HEK293T (cell line): ENCODE measurements at regions not wholly inside any gene's neighbourhood (a gene's known extent, or its start where the extent isn't known, plus 50 kb on each side); places are given as distances from the start of the nearest gene placed in this dataset.

Source experiments
- CTCF ChIA-PET: fragments of 350-600 bp; formaldehyde crosslinking; extraction: SDS; loops from one replicate; lab custom pipeline; 2021; ENCODE audit warnings: antibody characterized with exemption, inconsistent platforms; lab: Yijun Ruan, JAX
- POLR2A ChIA-PET: fragments of 350-600 bp; formaldehyde crosslinking; extraction: SDS; loops from one replicate; lab custom pipeline; 2020; ENCODE audit warnings: antibody characterized with exemption, inconsistent platforms; lab: Yijun Ruan, JAX
- DNase-seq: peaks from one replicate; pipeline ENCODE4 v3.0.0; 2012; ENCODE audit warnings: mixed read lengths; ENCODE audit errors: extremely low spot score
- ARNT ChIP-seq: fragments of 450-650 bp; IDR thresholded peaks from 2 replicates; pipeline ENCODE4 v1.6.1; 2017; ENCODE audit warnings: mild to moderate bottlenecking
- BHLHE40 ChIP-seq: fragments of 450-650 bp; IDR thresholded peaks from 2 replicates; pipeline ENCODE4 v1.6.1; 2016; ENCODE audit warnings: mild to moderate bottlenecking, moderate library complexity, borderline replicate concordance
- CTBP1 ChIP-seq: fragments of 450-650 bp; IDR thresholded peaks from 2 replicates; pipeline ENCODE4 v1.6.1; 2016; ENCODE audit warnings: borderline replicate concordance
- ELF4 ChIP-seq: fragments of 450-650 bp; IDR thresholded peaks from 2 replicates; pipeline ENCODE4 v1.6.1; 2017; ENCODE audit warnings: antibody characterized with exemption
- FOXA1 ChIP-seq: fragments of 450-650 bp; IDR thresholded peaks from 2 replicates; pipeline ENCODE4 v1.6.1; 2016; ENCODE audit warnings: mild to moderate bottlenecking
- FOXK2 ChIP-seq: fragments of 450-650 bp; IDR thresholded peaks from 2 replicates; pipeline ENCODE4 v1.6.1; 2016; ENCODE audit warnings: mild to moderate bottlenecking
- FOXM1 ChIP-seq: fragments of 450-650 bp; IDR thresholded peaks from 2 replicates; pipeline ENCODE4 v1.6.1; 2017; ENCODE audit warnings: mild to moderate bottlenecking, borderline replicate concordance
- HDGF ChIP-seq: fragments of 450-650 bp; IDR thresholded peaks from 2 replicates; pipeline ENCODE4 v1.6.1; 2017; ENCODE audit warnings: antibody characterized with exemption, borderline replicate concordance
- L3MBTL2 ChIP-seq: fragments of 450-650 bp; conservative IDR thresholded peaks from 2 replicates; pipeline ENCODE4 v1.6.1; 2016; ENCODE audit warnings: mild to moderate bottlenecking
- LEF1 ChIP-seq: fragments of 450-650 bp; IDR thresholded peaks from 2 replicates; pipeline ENCODE4 v1.6.1; 2017; ENCODE audit warnings: mild to moderate bottlenecking, borderline replicate concordance
- NFRKB ChIP-seq: fragments of 450-650 bp; IDR thresholded peaks from 2 replicates; pipeline ENCODE4 v1.6.1; 2016; ENCODE audit warnings: mild to moderate bottlenecking, moderate library complexity
- SP1 ChIP-seq: fragments of 450-650 bp; IDR thresholded peaks from 2 replicates; pipeline ENCODE4 v1.6.1; 2017
- SUZ12 ChIP-seq: fragments of 450-650 bp; IDR thresholded peaks from 2 replicates; pipeline ENCODE4 v1.6.1; 2016; ENCODE audit warnings: mild to moderate bottlenecking
- TARDBP ChIP-seq: fragments of 450-650 bp; IDR thresholded peaks from 2 replicates; pipeline ENCODE4 v1.6.1; 2016
- ZNF384 ChIP-seq: fragments of 450-650 bp; IDR thresholded peaks from 2 replicates; pipeline ENCODE4 v1.6.1; 2016
- TF ChIP-seq, protein P1 (sequence below): fragments of 450-650 bp; IDR thresholded peaks from 2 replicates; pipeline ENCODE4 v1.6.1; 2016

DNA sequence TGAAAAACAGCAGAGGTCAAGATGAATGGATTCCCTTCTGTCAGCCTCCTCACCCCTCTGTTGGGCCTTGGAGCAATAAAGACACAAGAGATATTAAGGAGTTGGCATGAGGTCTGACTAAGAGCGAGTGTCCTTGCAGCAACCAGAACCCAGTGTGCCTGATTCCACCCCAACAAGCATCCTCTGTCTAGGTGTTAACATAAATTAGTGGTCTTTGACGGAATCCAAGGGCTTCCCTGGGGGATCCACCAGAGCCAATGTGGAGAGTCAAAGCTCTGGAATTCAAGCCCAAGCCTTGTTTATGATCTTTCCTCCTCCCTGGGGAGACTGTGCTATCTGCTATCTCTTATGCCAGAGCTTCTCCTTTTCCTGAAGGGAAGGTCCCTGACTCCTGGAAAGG lies 128.1 kb upstream of the SMIM23 start:
- no peak for TF ChIP-seq FOXK2
- TF ChIP-seq CTBP1: no peak
- no peak for TF ChIP-seq TARDBP
- no peak for TF ChIP-seq ZNF384
- no peak for TF ChIP-seq SP1
- TF ChIP-seq FOXA1: no peak
- no peak for TF ChIP-seq LEF1
- TF ChIP-seq BHLHE40: no peak
- TF ChIP-seq FOXM1: no peak
- TF ChIP-seq ELF4: no peak
- no peak for TF ChIP-seq NFRKB
- ChIA-PET POLR2A (no interaction called here), CTCF (no interaction called here)
- no peak for DNase-seq

DNA sequence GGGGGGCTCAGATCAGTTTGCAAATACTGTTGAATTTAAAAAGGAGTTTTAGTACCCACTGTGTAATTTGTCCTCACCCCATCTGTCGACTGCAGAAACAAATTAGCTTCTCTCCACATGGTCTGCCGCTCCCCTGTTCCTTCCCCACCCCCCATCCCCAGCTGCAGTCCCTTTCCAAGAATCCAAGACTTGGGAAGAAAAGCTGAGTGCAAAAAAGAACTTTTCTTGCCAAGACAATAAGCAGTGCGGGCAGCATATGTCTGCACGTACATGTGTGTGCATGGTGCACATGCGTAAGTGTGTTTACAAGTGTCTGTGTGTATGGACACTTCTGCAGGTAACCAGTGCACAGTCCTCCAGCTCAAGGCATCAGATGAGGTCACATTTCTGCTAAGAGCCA lies 125.7 kb upstream of the SMIM23 start:
- DNase-seq: no peak
- ChIA-PET CTCF (interaction anchor here (0.6 to 1.7 kb wide), 2 partner anchors 8 to 92 kb away, joined by 3 to 4 read pairs; no protein-coding TSS in a partner anchor), POLR2A (no interaction called here)
- TF ChIP-seq HDGF (no peak), LEF1 (no peak), FOXK2 (no peak), NFRKB (no peak), ELF4 (no peak), FOXM1 (no peak), CTBP1 (no peak), FOXA1 (no peak), BHLHE40 (no peak), ARNT (no peak), SP1 (no peak), ZNF384 (no peak), TARDBP (no peak), SUZ12 (no peak), L3MBTL2 (no peak)
- TF ChIP-seq, protein P1, sequence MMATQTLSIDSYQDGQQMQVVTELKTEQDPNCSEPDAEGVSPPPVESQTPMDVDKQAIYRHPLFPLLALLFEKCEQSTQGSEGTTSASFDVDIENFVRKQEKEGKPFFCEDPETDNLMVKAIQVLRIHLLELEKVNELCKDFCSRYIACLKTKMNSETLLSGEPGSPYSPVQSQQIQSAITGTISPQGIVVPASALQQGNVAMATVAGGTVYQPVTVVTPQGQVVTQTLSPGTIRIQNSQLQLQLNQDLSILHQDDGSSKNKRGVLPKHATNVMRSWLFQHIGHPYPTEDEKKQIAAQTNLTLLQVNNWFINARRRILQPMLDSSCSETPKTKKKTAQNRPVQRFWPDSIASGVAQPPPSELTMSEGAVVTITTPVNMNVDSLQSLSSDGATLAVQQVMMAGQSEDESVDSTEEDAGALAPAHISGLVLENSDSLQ: no peak

DNA sequence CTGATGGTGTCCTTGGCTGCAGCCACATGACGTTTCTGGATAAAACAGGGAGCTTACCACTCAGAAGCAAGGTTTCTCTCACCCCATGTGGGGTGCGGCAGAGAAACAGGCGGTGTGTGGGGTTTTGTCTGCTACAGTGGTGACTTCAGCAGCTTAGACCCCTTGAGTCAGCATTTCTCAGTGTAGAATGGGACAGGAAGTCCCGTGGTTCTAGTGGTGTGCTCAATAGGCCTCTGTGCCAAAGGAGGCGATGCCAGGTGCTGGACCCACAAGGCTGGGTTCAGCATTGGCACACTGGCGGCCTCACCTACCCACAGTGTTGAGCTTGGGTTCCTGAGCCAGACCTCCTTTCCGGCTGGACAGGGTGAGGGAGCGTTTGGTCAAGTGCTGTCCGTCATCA lies 125.2 kb upstream of the SMIM23 start:
- POLR2A ChIA-PET: no interaction called here
- TF ChIP-seq FOXA1 (no peak), ARNT (no peak), BHLHE40 (no peak), HDGF (no peak), CTBP1 (no peak)
- CTCF ChIA-PET: interaction anchor here (0.6 kb wide), 1 partner anchor 92 kb away, joined by 3 read pairs; no protein-coding TSS in a partner anchor
- no peak for DNase-seq

DNA sequence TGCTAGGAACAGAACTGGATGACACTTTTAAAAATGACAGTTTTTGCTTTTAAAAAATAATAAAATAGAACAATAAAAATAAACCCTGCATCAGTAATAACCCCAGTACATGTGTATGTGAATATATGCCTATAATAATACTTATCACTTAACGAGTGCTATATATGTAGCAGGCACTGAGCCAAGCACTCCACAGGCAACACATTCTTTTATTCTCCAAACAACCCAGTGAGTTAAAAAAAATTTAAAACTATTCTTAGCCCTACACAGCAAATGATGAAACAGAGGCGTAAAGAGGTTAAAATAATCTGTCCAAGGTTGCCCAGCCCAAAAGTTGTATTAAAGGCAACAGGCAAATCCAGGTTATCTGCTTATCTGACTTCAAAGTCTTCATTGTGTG lies 124.5 kb upstream of the SMIM23 start:
- DNase-seq: no peak
- ChIA-PET CTCF (no interaction called here), POLR2A (no interaction called here)
- no peak for TF ChIP-seq ARNT
- no peak for TF ChIP-seq FOXM1
- TF ChIP-seq FOXA1: no peak
- TF ChIP-seq BHLHE40: no peak
- no peak for TF ChIP-seq LEF1
- no peak for TF ChIP-seq L3MBTL2
- TF ChIP-seq NFRKB: no peak
- TF ChIP-seq, protein P1: no peak
- TF ChIP-seq TARDBP: no peak
- no peak for TF ChIP-seq SP1
- TF ChIP-seq SUZ12: no peak
- no peak for TF ChIP-seq ZNF384
- no peak for TF ChIP-seq ELF4
- no peak for TF ChIP-seq CTBP1
- no peak for TF ChIP-seq HDGF
- no peak for TF ChIP-seq FOXK2

DNA sequence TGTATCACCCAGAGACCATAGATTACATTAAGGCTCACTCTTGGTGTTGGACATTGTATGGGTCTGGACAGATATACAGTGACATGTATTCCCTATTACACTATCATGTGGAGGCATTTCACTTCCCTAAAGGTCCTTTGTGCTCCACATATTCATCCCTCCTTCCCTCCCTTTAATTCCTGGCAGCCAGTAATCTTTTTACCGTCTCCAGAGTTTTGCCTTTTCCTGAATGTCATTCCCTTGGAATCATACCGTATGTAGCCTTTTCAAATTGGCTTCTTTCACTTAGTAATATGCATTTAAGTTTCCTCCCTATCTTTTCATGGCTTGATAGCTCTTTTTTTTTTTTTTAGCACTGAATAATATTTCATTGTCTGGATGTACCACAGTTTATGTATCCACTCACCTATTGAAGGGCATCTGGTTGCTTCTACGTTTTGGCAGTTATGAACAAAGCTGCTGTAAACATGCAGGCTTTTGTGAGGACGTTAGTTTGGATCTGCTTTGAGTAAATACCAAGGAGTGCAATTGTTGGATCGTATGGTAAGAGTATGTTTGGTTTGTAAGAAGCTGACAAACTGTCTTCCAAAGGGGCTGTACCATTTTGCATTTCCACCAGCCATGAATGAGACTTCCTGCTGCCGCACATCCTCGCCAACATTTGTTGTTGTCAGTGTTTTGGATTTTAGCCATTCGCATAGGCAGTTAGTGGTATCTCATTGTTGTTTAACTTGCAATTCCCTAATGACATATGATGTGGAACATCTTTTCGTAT lies 122.1 kb upstream of the SMIM23 start:
- ChIA-PET POLR2A (no interaction called here), CTCF (interaction anchor here (0.6 kb wide), 1 partner anchor 771 kb away, joined by 3 read pairs; no protein-coding TSS in a partner anchor)
- DNase-seq: no peak
- TF ChIP-seq, protein P1: no peak
- no peak for TF ChIP-seq ZNF384
- TF ChIP-seq HDGF: no peak
- TF ChIP-seq BHLHE40: no peak
- TF ChIP-seq CTBP1: no peak
- no peak for TF ChIP-seq ARNT
- no peak for TF ChIP-seq LEF1
- no peak for TF ChIP-seq SP1
- TF ChIP-seq TARDBP: no peak

DNA sequence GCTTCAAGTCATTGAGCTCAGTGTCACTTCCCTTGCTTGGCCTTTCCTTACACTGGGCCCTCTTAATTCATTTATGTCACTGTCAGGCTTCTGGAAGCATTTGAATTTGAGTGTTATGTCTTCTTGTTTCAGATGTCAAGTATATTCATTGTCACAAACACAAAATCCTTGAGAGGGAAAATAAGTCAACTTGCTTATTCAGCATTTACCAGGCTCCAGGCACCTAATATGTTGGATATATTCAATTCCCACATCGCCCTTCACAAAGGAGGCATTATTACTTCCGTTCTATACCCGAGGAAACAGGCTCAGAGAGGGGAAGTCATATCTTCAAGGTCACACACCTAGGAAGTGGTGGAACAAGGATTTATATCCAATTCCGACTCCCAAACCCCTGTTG lies 121.1 kb upstream of the SMIM23 start:
- DNase-seq: no peak
- CTCF ChIA-PET: no interaction called here
- POLR2A ChIA-PET: no interaction called here
- TF ChIP-seq LEF1 (no peak), ZNF384 (no peak), SUZ12 (no peak), ARNT (no peak), FOXM1 (no peak), FOXA1 (no peak), BHLHE40 (no peak), L3MBTL2 (no peak), CTBP1 (no peak), FOXK2 (no peak), TARDBP (no peak), SP1 (no peak), ELF4 (no peak), NFRKB (no peak)
- TF ChIP-seq, protein P1: no peak
